ENCODE measurements at regions not wholly inside any gene's neighbourhood (a gene's known extent, or its start where the extent isn't known, plus 50 kb on each side); places are given as distances from the start of the nearest gene placed in this dataset.

- DNase-seq = no peak
Measured at GRCh38 chr5:8050616-8051175, 181.7 kb downstream of the MTRR start.

GRCh38 chr5:8053270-8053669, 184.3 kb downstream of the MTRR start:
- no peak for DNase-seq

GRCh38 chr5:8057769-8058168, 188.8 kb downstream of the MTRR start:
- DNase-seq = no peak

- DNase-seq = no peak
Measured at GRCh38 chr5:8058616-8059190, 189.8 kb downstream of the MTRR start.

GRCh38 chr5:8059337-8059736, 190.4 kb downstream of the MTRR start:
- DNase-seq = no peak

- no peak for DNase-seq
Measured at GRCh38 chr5:8060235-8060952, 191.4 kb downstream of the MTRR start.

GRCh38 chr5:8060953-8061429, 192.0 kb downstream of the MTRR start:
- DNase-seq = no peak

GRCh38 chr5:8062521-8062920, 193.6 kb downstream of the MTRR start:
- DNase-seq = no peak

- DNase-seq = no peak
Measured at GRCh38 chr5:8068078-8068477, 199.1 kb downstream of the MTRR start.

- DNase-seq = no peak
Measured at GRCh38 chr5:8070138-8070537, 201.2 kb downstream of the MTRR start.

GRCh38 chr5:8079056-8079455, 210.1 kb downstream of the MTRR start:
- no peak for DNase-seq

- DNase-seq = no peak
Measured at GRCh38 chr5:8081179-8081578, 212.2 kb downstream of the MTRR start.

GRCh38 chr5:8093669-8094068, 224.7 kb downstream of the MTRR start:
- DNase-seq = no peak

- DNase-seq = no peak
Measured at GRCh38 chr5:8094304-8094703, 225.4 kb downstream of the MTRR start.

GRCh38 chr5:8097146-8097545, 228.2 kb downstream of the MTRR start:
- DNase-seq = no peak

GRCh38 chr5:8098081-8098480, 229.1 kb downstream of the MTRR start:
- no peak for DNase-seq

GRCh38 chr5:8102714-8103113, 233.8 kb downstream of the MTRR start:
- DNase-seq = no peak

- DNase-seq = no peak
Measured at GRCh38 chr5:8114597-8115266, 245.8 kb downstream of the MTRR start.

- no peak for DNase-seq
Measured at GRCh38 chr5:8123559-8123958, 254.6 kb downstream of the MTRR start.

- no peak for DNase-seq
Measured at GRCh38 chr5:8134609-8135008, 265.7 kb downstream of the MTRR start.

GRCh38 chr5:8135742-8136141, 266.8 kb downstream of the MTRR start:
- no peak for DNase-seq

- DNase-seq = no peak
Measured at GRCh38 chr5:8136271-8136670, 267.3 kb downstream of the MTRR start.

- no peak for DNase-seq
Measured at GRCh38 chr5:8137941-8138550, 269.1 kb downstream of the MTRR start.

Measured in activated CD4-positive, alpha-beta T cell treated with anti-CD3 and anti-CD28 coated beads, Interleukin-2, amount 50 U/mL, for 48 hours (primary cell).